ENCODE measurements at regions not wholly inside any gene's neighbourhood (a gene's known extent, or its start where the extent isn't known, plus 50 kb on each side); places are given as distances from the start of the nearest gene placed in this dataset.
"Not testable (repeated sequence)": the region's sequence is repeated elsewhere in the genome, so short reads cannot be mapped to it uniquely, and the experiment has no call there.

- DNase-seq: peak; percentile 33 to 69 (median 52)
- intact Hi-C loops (cut with DNase I): not testable (repeated sequence)
- ATAC-seq: peak; percentile 54
These were observed 115.7 kb upstream of the ZNF469 start for GRCh38 chr16:88266935-88267551.

GRCh38 chr16:88268186-88268970 is 114.4 kb upstream of the ZNF469 start:
- H3K9me3 ChIP-seq; intact Hi-C loops (cut with DNase I); H3K4me3 ChIP-seq; ATAC-seq; H3K27ac ChIP-seq; H3K27me3 ChIP-seq; DNase-seq; H3K36me3 ChIP-seq (replicated peaks in 1 of 2; ENCODE audit: insufficient read depth in 1 of 2, low read depth in 2 of 2): not testable (repeated sequence)
- 62 to 67% methylated on average over 12 to 20 of the region's 20 CpGs for WGBS, 2 donors
- peaks cover 29% of the 10 kb centered on the region for H3K4me1 ChIP-seq

More at GRCh38 chr16:88266935-88267551, 115.7 kb upstream of the ZNF469 start:
- Histone ChIP-seq H3K4me1 (peaks cover 29% of the 10 kb centered on the region), H3K27ac (peak overlapping the region in 3 of 4 donors; percentile 40 to 59 (median 54))
- not testable (repeated sequence) for H3K9me3 ChIP-seq; H3K4me3 ChIP-seq; H3K27me3 ChIP-seq; H3K36me3 ChIP-seq (replicated peaks in 1 of 2; ENCODE audit: insufficient read depth in 1 of 2, low read depth in 2 of 2)
- WGBS, 2 donors: 35 to 49% methylated on average over 15 to 19 of the region's 31 CpGs

GRCh38 chr16:88270171-88270790 is 112.5 kb upstream of the ZNF469 start:
- H3K9me3 ChIP-seq; intact Hi-C loops (cut with DNase I); H3K27ac ChIP-seq; DNase-seq; H3K4me3 ChIP-seq; H3K36me3 ChIP-seq (replicated peaks in 1 of 2; ENCODE audit: insufficient read depth in 1 of 2, low read depth in 2 of 2); H3K27me3 ChIP-seq; ATAC-seq: not testable (repeated sequence)
- 71 to 87% methylated on average over 5 to 9 of the region's 10 CpGs for WGBS, 2 donors
- H3K4me1 ChIP-seq: peaks cover 19% of the 10 kb centered on the region

GRCh38 chr16:88271296-88271695 is 111.5 kb upstream of the ZNF469 start:
- H3K4me1 ChIP-seq; H3K27me3 ChIP-seq; H3K27ac ChIP-seq; H3K36me3 ChIP-seq (replicated peaks in 1 of 2; ENCODE audit: insufficient read depth in 1 of 2, low read depth in 2 of 2); ATAC-seq; intact Hi-C loops (cut with DNase I); H3K4me3 ChIP-seq; H3K9me3 ChIP-seq; DNase-seq: not testable (repeated sequence)
- 51 to 72% methylated on average over 7 to 8 of the region's 11 CpGs for WGBS, 2 donors

- DNase-seq; H3K27ac ChIP-seq; ATAC-seq; intact Hi-C loops (cut with DNase I); H3K36me3 ChIP-seq (replicated peaks in 1 of 2; ENCODE audit: insufficient read depth in 1 of 2, low read depth in 2 of 2); H3K9me3 ChIP-seq; H3K4me3 ChIP-seq; H3K4me1 ChIP-seq; H3K27me3 ChIP-seq: not testable (repeated sequence)
- 67 to 84% methylated on average over 3 of the region's 3 CpGs for WGBS, 2 donors
These were observed 111.0 kb upstream of the ZNF469 start for GRCh38 chr16:88271776-88272175.

GRCh38 chr16:88272437-88272836 is 110.3 kb upstream of the ZNF469 start:
- DNase-seq; H3K27ac ChIP-seq; ATAC-seq; H3K36me3 ChIP-seq (replicated peaks in 1 of 2; ENCODE audit: insufficient read depth in 1 of 2, low read depth in 2 of 2); H3K9me3 ChIP-seq; H3K4me1 ChIP-seq; H3K4me3 ChIP-seq; H3K27me3 ChIP-seq; intact Hi-C loops (cut with DNase I): not testable (repeated sequence)
- WGBS, 2 donors: 67 to 73% methylated on average over 12 of the region's 12 CpGs

GRCh38 chr16:88274126-88274750 is 108.5 kb upstream of the ZNF469 start:
- intact Hi-C loops (cut with DNase I); H3K27ac ChIP-seq; DNase-seq: not testable (repeated sequence)

GRCh38 chr16:88274847-88275246 is 107.9 kb upstream of the ZNF469 start:
- intact Hi-C loops (cut with DNase I): no loop called here
- Histone ChIP-seq H3K4me3 (no peak overlapping the region), H3K4me1 (no peaks in the 10 kb centered on the region), H3K9me3 (no peaks in the 10 kb centered on the region), H3K27ac (no peak overlapping the region), H3K36me3 (replicated peaks in 1 of 2; ENCODE audit: insufficient read depth in 1 of 2, low read depth in 2 of 2) (no peaks in the 10 kb centered on the region), H3K27me3 (no peaks in the 10 kb centered on the region)
- ATAC-seq (no peak), DNase-seq (no peak)
- TF ChIP-seq CTCF (IDR thresholded peaks at IDR 0.05) (no peak), POLR2A (IDR thresholded peaks at IDR 0.05) (no peak)
- 34 to 53% methylated on average over 9 to 17 of the region's 17 CpGs for WGBS, 2 donors

More at GRCh38 chr16:88274126-88274750, 108.5 kb upstream of the ZNF469 start:
- 61 to 63% methylated on average over 11 of the region's 11 CpGs for WGBS, 2 donors
- H3K27me3 ChIP-seq; H3K4me3 ChIP-seq; H3K36me3 ChIP-seq (replicated peaks in 1 of 2; ENCODE audit: insufficient read depth in 1 of 2, low read depth in 2 of 2); H3K9me3 ChIP-seq; H3K4me1 ChIP-seq: not testable (repeated sequence)
- ATAC-seq: peak; percentile 42

GRCh38 chr16:88275336-88276122 is 107.2 kb upstream of the ZNF469 start:
- H3K9me3 ChIP-seq; H3K4me1 ChIP-seq; H3K27me3 ChIP-seq; intact Hi-C loops (cut with DNase I); H3K27ac ChIP-seq; H3K4me3 ChIP-seq; DNase-seq; ATAC-seq; H3K36me3 ChIP-seq (replicated peaks in 1 of 2; ENCODE audit: insufficient read depth in 1 of 2, low read depth in 2 of 2): not testable (repeated sequence)
- WGBS, 2 donors: 78 to 79% methylated on average over 4 to 20 of the region's 21 CpGs

- H3K4me1 ChIP-seq; H3K27ac ChIP-seq; H3K4me3 ChIP-seq; intact Hi-C loops (cut with DNase I); H3K27me3 ChIP-seq; ATAC-seq; H3K9me3 ChIP-seq; H3K36me3 ChIP-seq (replicated peaks in 1 of 2; ENCODE audit: insufficient read depth in 1 of 2, low read depth in 2 of 2); DNase-seq: not testable (repeated sequence)
- 56 to 67% methylated on average over 8 to 13 of the region's 13 CpGs for WGBS, 2 donors
These were observed 106.6 kb upstream of the ZNF469 start for GRCh38 chr16:88276123-88276588.
